ENCODE measurements at regions not wholly inside any gene's neighbourhood (a gene's known extent, or its start where the extent isn't known, plus 50 kb on each side); places are given as distances from the start of the nearest gene placed in this dataset.
A peak's percentile ranks its signal among the peaks of the same experiment; 100 is the strongest.

DNA sequence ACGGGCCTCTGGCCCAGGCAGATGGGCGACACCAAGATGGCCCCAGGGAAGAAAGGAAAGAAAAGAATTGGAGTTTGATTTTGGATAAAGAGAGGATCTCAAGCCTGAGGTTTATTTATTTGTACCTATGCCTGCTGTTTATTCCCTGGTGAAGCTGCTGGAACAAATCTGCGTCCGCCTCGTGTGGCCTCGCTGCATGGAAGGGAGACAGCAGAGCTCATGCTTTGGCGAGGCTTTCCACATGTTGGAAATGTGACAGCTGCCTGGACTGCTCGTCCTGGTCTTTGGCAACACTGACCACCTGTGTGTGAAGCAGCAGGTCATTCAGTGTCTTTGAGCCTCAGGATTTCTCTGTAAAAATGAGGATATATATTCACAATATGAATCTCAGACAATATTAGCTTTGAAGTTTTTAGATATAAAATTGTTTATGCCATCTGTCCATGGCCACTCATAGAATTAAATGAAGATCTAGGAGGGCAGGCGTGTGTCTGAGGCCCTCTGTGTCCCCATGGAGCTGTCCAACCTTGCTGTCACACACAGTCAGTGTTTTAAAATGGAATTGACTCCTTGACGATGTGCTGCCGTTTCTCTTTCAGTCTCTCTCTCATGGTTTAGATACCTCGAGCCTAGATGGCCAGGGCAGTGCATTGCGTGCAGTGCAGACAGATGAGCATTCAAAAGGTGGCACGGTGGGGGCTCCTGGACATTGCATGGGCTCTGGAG lies 94.3 kb downstream of the SOCS6 start:
- H3K27me3 Mint-ChIP-seq, result no peaks in the 10 kb centered on the region
- DNase-seq, result no peak
- ChIA-PET CTCF (no interaction called here), POLR2A (no interaction called here)
- H3K4me1 Mint-ChIP-seq (ENCODE audit: low read depth), result no peaks in the 10 kb centered on the region
- H3K9me3 Mint-ChIP-seq, result no peaks in the 10 kb centered on the region
- H3K4me3 Mint-ChIP-seq, result no peak overlapping the region
- intact Hi-C loops (cut with micrococcal nuclease), result no loop called here
- H3K27ac Mint-ChIP-seq, result no peak overlapping the region
- no peaks in the 10 kb centered on the region for H3K36me3 Mint-ChIP-seq

DNA sequence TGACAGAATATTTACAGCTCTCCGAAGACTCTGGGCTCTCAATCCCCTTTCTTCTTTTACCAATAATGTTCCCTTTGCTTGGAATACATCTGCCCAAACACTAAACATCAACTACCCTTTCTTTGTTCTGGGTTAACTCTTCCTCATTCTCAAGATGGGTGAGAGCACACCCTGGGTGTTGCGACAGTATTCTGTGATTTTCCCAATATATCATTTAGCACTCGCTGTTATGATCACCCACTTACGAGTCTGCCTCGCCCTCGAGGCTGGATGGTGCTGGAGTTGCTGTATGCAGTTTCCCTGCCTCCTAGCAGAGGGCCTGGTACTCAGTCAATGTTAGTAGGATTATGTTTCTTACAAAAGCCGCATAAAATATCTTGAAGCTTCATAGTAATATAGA lies 93.2 kb downstream of the SOCS6 start:
- H3K27me3 Mint-ChIP-seq, result no peaks in the 10 kb centered on the region
- POLR2A ChIA-PET, result no interaction called here
- no peak overlapping the region for H3K27ac Mint-ChIP-seq
- no peak overlapping the region for H3K4me3 Mint-ChIP-seq
- no peaks in the 10 kb centered on the region for H3K4me1 Mint-ChIP-seq (ENCODE audit: low read depth)
- DNase-seq, result no peak
- no peaks in the 10 kb centered on the region for H3K36me3 Mint-ChIP-seq
- no peaks in the 10 kb centered on the region for H3K9me3 Mint-ChIP-seq
- CTCF ChIA-PET, result no interaction called here
- intact Hi-C loops (cut with micrococcal nuclease), result no loop called here

DNA sequence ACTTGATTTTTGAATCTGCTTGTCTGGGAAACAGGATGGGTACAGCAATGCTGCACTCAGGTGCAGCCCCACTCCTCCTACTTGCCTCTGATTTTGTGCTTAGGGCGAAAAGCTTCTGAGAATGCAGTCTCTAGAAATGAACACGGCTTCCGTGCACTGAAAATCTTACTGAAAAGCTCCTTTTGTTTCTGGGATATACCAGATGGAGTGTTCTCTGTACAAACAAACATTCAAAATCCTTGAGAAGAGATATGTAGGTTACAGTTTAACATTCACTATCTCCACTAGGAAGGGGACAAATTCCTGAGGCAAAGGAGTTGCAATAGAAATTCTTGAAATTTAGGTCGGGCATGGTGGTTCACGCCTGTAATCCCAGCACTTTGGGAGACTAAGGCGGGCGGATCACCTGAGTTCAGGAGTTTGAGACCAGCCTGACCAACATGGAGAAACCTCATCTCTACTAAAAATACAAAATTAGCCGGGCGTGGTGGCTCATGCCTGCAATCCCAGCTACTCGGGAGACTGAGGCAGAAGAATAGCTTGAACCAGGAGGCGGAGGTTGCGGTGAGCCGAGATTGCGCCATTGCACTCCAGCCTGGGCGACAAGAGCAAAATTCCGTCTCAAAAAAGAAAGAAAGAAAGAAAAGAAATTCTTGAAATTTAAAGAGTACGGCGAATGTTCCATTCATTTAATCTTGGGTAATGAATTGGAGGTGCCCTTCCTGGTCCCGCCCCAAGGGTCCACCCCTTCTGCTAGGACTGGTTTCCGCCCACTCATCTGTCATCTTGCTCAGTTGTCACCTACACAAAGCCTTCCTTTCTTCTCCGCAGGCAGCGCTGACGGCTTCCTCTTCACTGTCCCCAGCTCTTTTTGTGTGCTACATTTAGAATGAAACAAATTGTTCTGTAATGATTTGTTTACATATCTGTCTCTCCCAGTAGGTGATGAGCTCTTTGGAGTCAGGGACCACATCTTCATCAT lies 92.4 kb downstream of the SOCS6 start:
- Mint-ChIP-seq H3K9me3 (no peaks in the 10 kb centered on the region), H3K4me3 (no peak overlapping the region), H3K27me3 (no peaks in the 10 kb centered on the region), H3K4me1 (ENCODE audit: low read depth) (no peaks in the 10 kb centered on the region), H3K36me3 (no peaks in the 10 kb centered on the region), H3K27ac (no peak overlapping the region)
- intact Hi-C loops (cut with micrococcal nuclease), result no loop called here
- ChIA-PET POLR2A (no interaction called here), CTCF (no interaction called here)
- DNase-seq, result peak; percentile 13

Measured in activated CD4-positive, alpha-beta memory T cell treated with anti-CD3 and anti-CD28 coated beads for 36 hours (primary cell).